Keratinocyte (primary cell): ENCODE measurements at regions not wholly inside any gene's neighbourhood (a gene's known extent, or its start where the extent isn't known, plus 50 kb on each side); places are given as distances from the start of the nearest gene placed in this dataset.

ENCODE experiments used
- DNase-seq: peaks from one replicate; pipeline ENCODE4 v3.0.0-alpha.2; 2011; ENCODE audit warnings: low read depth, missing footprints, low spot score
- FAIRE-seq: peaks from 2 replicates; lab custom pipeline; 2011; peaks lifted over from hg19 to GRCh38; lab: Jason Lieb, UNC
- H2AFZ ChIP-seq: 2 replicates; pipeline ENCODE4 v1.6.0; 2012; ENCODE audit warnings: low read length, control low read depth, inconsistent platforms; ENCODE audit not compliant: control insufficient read depth
- H3K27ac ChIP-seq: 2 replicates; pipeline ENCODE4 v1.5.1; 2011; ENCODE audit warnings: low read length; ENCODE audit not compliant: control insufficient read depth, insufficient read depth
- H3K27me3 ChIP-seq: 3 replicates; pipeline ENCODE4 v1.6.0; 2011; ENCODE audit warnings: low read length; ENCODE audit not compliant: control insufficient read depth, insufficient read depth; ENCODE audit errors: extremely low read depth
- H3K36me3 ChIP-seq, 2 experiments: 2 replicates in 1 of 2; 3 replicates in 1 of 2; pipeline ENCODE4 v1.5.1; 2011; ENCODE audit warnings: low read length in 2 of 2, mild to moderate bottlenecking in 1 of 2; ENCODE audit not compliant: control insufficient read depth in 2 of 2, insufficient read depth in 2 of 2; ENCODE audit errors: extremely low read depth in 1 of 2
- H3K4me1 ChIP-seq: 3 replicates; pipeline ENCODE4 v1.5.1; 2011; ENCODE audit warnings: low read length; ENCODE audit not compliant: control insufficient read depth, insufficient read depth; ENCODE audit errors: extremely low read depth
- H3K4me2 ChIP-seq: 3 replicates; pipeline ENCODE4 v1.6.0; 2011; ENCODE audit warnings: low read depth, low read length; ENCODE audit not compliant: control insufficient read depth, insufficient read depth; ENCODE audit errors: extremely low read depth
- H3K4me3 ChIP-seq, 3 experiments: fragments of 200-600 bp in 1 of 3; sonication (generic) in 1 of 3; 2 replicates in 2 of 3; 3 replicates in 1 of 3; pipeline ENCODE4 v1.5.1; 2011 to 2016; ENCODE audit warnings: low read length in 3 of 3, mild to moderate bottlenecking in 3 of 3, control low read depth in 2 of 3, inconsistent platforms in 1 of 3, low read depth in 1 of 3, mixed read lengths in 1 of 3, mixed run types in 1 of 3, moderate library complexity in 1 of 3; ENCODE audit not compliant: control insufficient read depth in 2 of 3, insufficient read depth in 2 of 3; ENCODE audit errors: extremely low read depth in 1 of 3
- H3K79me2 ChIP-seq: 2 replicates; pipeline ENCODE4 v1.6.0; 2012; ENCODE audit warnings: low read length; ENCODE audit not compliant: control insufficient read depth, insufficient read depth
- H3K9ac ChIP-seq: 3 replicates; pipeline ENCODE4 v1.6.0; 2011; ENCODE audit warnings: low read length; ENCODE audit not compliant: control insufficient read depth, insufficient read depth; ENCODE audit errors: extremely low read depth
- H3K9me1 ChIP-seq: 3 replicates; pipeline ENCODE4 v1.6.0; 2011; ENCODE audit warnings: low read length; ENCODE audit not compliant: control insufficient read depth, insufficient read depth; ENCODE audit errors: extremely low read depth
- H3K9me3 ChIP-seq: 2 replicates; pipeline ENCODE4 v1.5.1; 2012; ENCODE audit warnings: low read depth, low read length; ENCODE audit not compliant: control insufficient read depth
- H4K20me1 ChIP-seq: 3 replicates; pipeline ENCODE4 v1.6.0; 2011; ENCODE audit warnings: low read length; ENCODE audit not compliant: control insufficient read depth, insufficient read depth; ENCODE audit errors: extremely low read depth
- EZH2 ChIP-seq: IDR thresholded peaks from one replicate; pipeline ENCODE4 v1.6.1; 2012; ENCODE audit warnings: inconsistent platforms, mild to moderate bottlenecking, low read length, moderate library complexity
- dilution Hi-C: fragments of 300-500 bp; cut with MboI; formaldehyde crosslinking; loops from one replicate; pipeline ENCODE4 v1.7.0; 2020; ENCODE audit warnings: low sequenced_read_pairs; ENCODE audit not compliant: extremely low pct_ligation_motif_present
- TF ChIP-seq, protein P1 (sequence below), 3 experiments: IDR thresholded peaks in 1 of 3; conservative IDR thresholded peaks in 1 of 3; optimal IDR thresholded peaks in 1 of 3; 2 replicates in 2 of 3; 3 replicates in 1 of 3; pipeline versions ENCODE3 to v1.5.1; 2011; ENCODE audit warnings: low read length in 3 of 3, mild to moderate bottlenecking in 3 of 3, moderate library complexity in 2 of 3, control low read depth in 1 of 3, inconsistent platforms in 1 of 3; ENCODE audit not compliant: insufficient read depth in 2 of 3; ENCODE audit errors: extremely low read depth in 1 of 3

GRCh38 chr2:146503366-146503765 is 1341.5 kb upstream of the ACVR2A start:
- Histone ChIP-seq H3K36me3 (no peaks in the 10 kb centered on the region), H3K9ac (no peak overlapping the region), H4K20me1 (no peaks in the 10 kb centered on the region), H3K9me3 (no peaks in the 10 kb centered on the region), H3K9me1 (no peaks in the 10 kb centered on the region), H2AFZ (no peak overlapping the region), H3K4me3 (no peak overlapping the region), H3K27me3 (no peaks in the 10 kb centered on the region), H3K27ac (no peak overlapping the region), H3K79me2 (no peaks in the 10 kb centered on the region), H3K4me1 (no peaks in the 10 kb centered on the region), H3K4me2 (no peak overlapping the region)
- TF ChIP-seq, protein P1, sequence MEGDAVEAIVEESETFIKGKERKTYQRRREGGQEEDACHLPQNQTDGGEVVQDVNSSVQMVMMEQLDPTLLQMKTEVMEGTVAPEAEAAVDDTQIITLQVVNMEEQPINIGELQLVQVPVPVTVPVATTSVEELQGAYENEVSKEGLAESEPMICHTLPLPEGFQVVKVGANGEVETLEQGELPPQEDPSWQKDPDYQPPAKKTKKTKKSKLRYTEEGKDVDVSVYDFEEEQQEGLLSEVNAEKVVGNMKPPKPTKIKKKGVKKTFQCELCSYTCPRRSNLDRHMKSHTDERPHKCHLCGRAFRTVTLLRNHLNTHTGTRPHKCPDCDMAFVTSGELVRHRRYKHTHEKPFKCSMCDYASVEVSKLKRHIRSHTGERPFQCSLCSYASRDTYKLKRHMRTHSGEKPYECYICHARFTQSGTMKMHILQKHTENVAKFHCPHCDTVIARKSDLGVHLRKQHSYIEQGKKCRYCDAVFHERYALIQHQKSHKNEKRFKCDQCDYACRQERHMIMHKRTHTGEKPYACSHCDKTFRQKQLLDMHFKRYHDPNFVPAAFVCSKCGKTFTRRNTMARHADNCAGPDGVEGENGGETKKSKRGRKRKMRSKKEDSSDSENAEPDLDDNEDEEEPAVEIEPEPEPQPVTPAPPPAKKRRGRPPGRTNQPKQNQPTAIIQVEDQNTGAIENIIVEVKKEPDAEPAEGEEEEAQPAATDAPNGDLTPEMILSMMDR (optimal IDR thresholded peaks at IDR 0.05 in 1 of 3, IDR thresholded peaks at IDR 0.05 in 1 of 3, conservative IDR thresholded peaks at IDR 0.05 in 1 of 3; ENCODE audit: extremely low read depth in 1 of 3, insufficient read depth in 2 of 3, low read length in 3 of 3) = no peak
- no peak for TF ChIP-seq EZH2
- DNase-seq = no peak
- FAIRE-seq = no peak
- dilution Hi-C loops = no loop called here

- H3K79me2 ChIP-seq = no peaks in the 10 kb centered on the region
- H3K36me3 ChIP-seq = no peaks in the 10 kb centered on the region
- no peaks in the 10 kb centered on the region for H3K27me3 ChIP-seq
- DNase-seq (no peak), FAIRE-seq (no peak)
- dilution Hi-C loops = no loop called here
- no peak overlapping the region for H3K4me2 ChIP-seq
- H3K9me3 ChIP-seq = no peaks in the 10 kb centered on the region
- H3K9me1 ChIP-seq = no peaks in the 10 kb centered on the region
- H2AFZ ChIP-seq = no peak overlapping the region
- no peak overlapping the region for H3K27ac ChIP-seq
- no peak overlapping the region for H3K9ac ChIP-seq
- TF ChIP-seq, protein P1 (optimal IDR thresholded peaks at IDR 0.05 in 1 of 3, IDR thresholded peaks at IDR 0.05 in 1 of 3, conservative IDR thresholded peaks at IDR 0.05 in 1 of 3; ENCODE audit: extremely low read depth in 1 of 3, insufficient read depth in 2 of 3, low read length in 3 of 3) = no peak
- TF ChIP-seq EZH2 = no peak
- no peak overlapping the region for H3K4me3 ChIP-seq
- no peaks in the 10 kb centered on the region for H4K20me1 ChIP-seq
- no peaks in the 10 kb centered on the region for H3K4me1 ChIP-seq
These were observed 1348.6 kb upstream of the ACVR2A start for GRCh38 chr2:146496248-146496647.
